Heart right ventricle (tissue), 16 donors: ENCODE measurements at regions not wholly inside any gene's neighbourhood (a gene's known extent, or its start where the extent isn't known, plus 50 kb on each side); places are given as distances from the start of the nearest gene placed in this dataset.

Experiments used
- ATAC-seq, 8 donors: fragments of 200-7000 bp; cut with Tn5 transposase; one replicate each; pipeline ENCODE4 v1.9.1; 2020; ENCODE audit warnings: mild to moderate bottlenecking in 8 of 8, moderate library complexity in 8 of 8, moderate number of reproducible peaks in 1 of 8
- DNase-seq, 2 donors: peaks; one replicate each; pipeline ENCODE4 v3.0.0-alpha.2; 2020
- H3K27ac ChIP-seq, 10 donors: fragments of 200-600 bp; sonication (generic) in 2 of 10; one replicate each; pipeline versions ENCODE4 v1.5.0 to v1.8.0; 2020 to 2022; ENCODE audit warnings: mild to moderate bottlenecking in 3 of 10
- H3K27me3 ChIP-seq, 7 donors: fragments of 200-600 bp; one replicate each; pipeline ENCODE4 v1.8.0; 2021 to 2022; ENCODE audit warnings: mild to moderate bottlenecking in 2 of 7
- H3K36me3 ChIP-seq, 9 donors: fragments of 200-600 bp; sonication (generic) in 1 of 9; one replicate each; pipeline versions ENCODE4 v1.5.0 to v1.8.0; 2020 to 2022; ENCODE audit warnings: mild to moderate bottlenecking in 2 of 9
- H3K4me1 ChIP-seq, 9 donors: fragments of 200-600 bp; sonication (generic) in 1 of 9; one replicate each; pipeline versions ENCODE4 v1.5.0 to v1.8.0; 2020 to 2022; ENCODE audit warnings: mild to moderate bottlenecking in 4 of 9
- H3K4me3 ChIP-seq, 10 donors: fragments of 200-600 bp; sonication (generic) in 2 of 10; one replicate each; pipeline versions ENCODE4 v1.5.0 to v1.8.0; 2020 to 2022; ENCODE audit warnings: mild to moderate bottlenecking in 7 of 10, moderate library complexity in 2 of 10
- H3K9me3 ChIP-seq, 11 donors: fragments of 200-600 bp in 10 of 11; sonication (generic) in 2 of 11; one replicate each; pipeline versions ENCODE4 v1.5.0 to v1.8.0; 2013 to 2022; ENCODE audit warnings: mild to moderate bottlenecking in 2 of 11, control low read depth in 1 of 11, moderate library complexity in 1 of 11
- CTCF ChIP-seq, 9 donors: fragments of 200-600 bp; sonication (generic) in 2 of 9; IDR thresholded peaks; one replicate each; pipeline versions ENCODE4 v1.5.0 to v1.8.0; 2021 to 2022; ENCODE audit warnings: antibody characterized with exemption in 9 of 9, mild to moderate bottlenecking in 5 of 9, moderate library complexity in 1 of 9
- WGBS, 2 donors: extraction: QIAGEN DNeasy Blood & Tissue Kit; methylation state at CpG; one replicate each; pipeline ENCODE4 v1.1.7; 2013; ENCODE audit warnings: inconsistent platforms in 1 of 2; 5-methylcytosine and 5-hydroxymethylcytosine counted together
- intact Hi-C, 10 donors: fragments of 100-400 bp; cut with DNase I; formaldehyde crosslinking; loops; one replicate each; pipeline versions ENCODE4 v1.11.1 to v1.14.2; 2022
- donor health status: Arrhythmogenic right ventricular cardiomyopathy.
- donor health status: ischemic (EF 13 %, LVEDD 7.1; RV severe dilation, severe dysfunction).
- donor health status: healthy with polysubstance abuse.
- donor health status: DM: no; HTN: yes; CAD: no.
- donor health status: DM: no; HTN: no; CAD: no.
- donor health status: ischemic (EF 25% LVEDD 6.9; RV normal size, moderate dysfunction).
- donor health status: ischemic (EF 25% LVEDD 5.7; RV mildly dilated, moderate dysfunction).
- donor health status: healthy.
- donor health status: DM: yes; HTN: yes; CAD: no.
- donor health status: Ischemic cardiomyopathy.
- donor health status: ischemic (EF 35%, LVEDD 5.7; RV mildly dilated, moderate dysfunction).
- donor health status: nonischemic (EF 11% LVEDD 7.7; RV severe dilation, severe dysfunction).
- donor health status: DM: yes; HTN: yes; CAD: no.
- donor health status: PGD.
- donor health status: ischemic (EF 29% LVEDD 5.4; RV normal size, mild dysfunction).
- donor health status: nonischemic (EF 23%, LVEDD 6.1; RV moderate dilation, normal function).

- WGBS, 2 donors: 80 to 83% methylated on average over 3 of the region's 3 CpGs
- Histone ChIP-seq H3K9me3 (peaks cover 0 to 10% (median 0%) of the 10 kb centered on the region in 11 donors), H3K27me3 (peaks cover 0 to 9% (median 0%) of the 10 kb centered on the region in 7 donors), H3K36me3 (no peaks in the 10 kb centered on the region), H3K4me3 (no peak overlapping the region), H3K4me1 (no peaks in the 10 kb centered on the region), H3K27ac (no peak overlapping the region)
- ATAC-seq (no peak), DNase-seq (no peak)
- intact Hi-C loops: no loop called here
- no peak for TF ChIP-seq CTCF (IDR thresholded peaks at IDR 0.05)
These were observed 225.3 kb downstream of the THBS2 start for GRCh38 chr6:169028343-169028742.

- no peak for TF ChIP-seq CTCF (IDR thresholded peaks at IDR 0.05)
- no peak overlapping the region for H3K27ac ChIP-seq
- ATAC-seq (no peak), DNase-seq (no peak)
- 67 to 68% methylated on average over 5 of the region's 5 CpGs for WGBS, 2 donors
- no peaks in the 10 kb centered on the region for H3K4me1 ChIP-seq
- H3K9me3 ChIP-seq: peaks cover 0 to 10% (median 0%) of the 10 kb centered on the region in 11 donors
- peaks cover 0 to 15% (median 0%) of the 10 kb centered on the region in 7 donors for H3K27me3 ChIP-seq
- intact Hi-C loops: no loop called here
- no peaks in the 10 kb centered on the region for H3K36me3 ChIP-seq
- no peak overlapping the region for H3K4me3 ChIP-seq
These were observed 227.5 kb downstream of the THBS2 start for GRCh38 chr6:169026175-169026574.

GRCh38 chr6:169024047-169024660 is 229.5 kb downstream of the THBS2 start:
- DNase-seq (no peak), ATAC-seq (no peak)

GRCh38 chr6:169023161-169023874 is 230.3 kb downstream of the THBS2 start:
- H3K9me3 ChIP-seq: peaks cover 0 to 10% (median 0%) of the 10 kb centered on the region in 11 donors
- no peaks in the 10 kb centered on the region for H3K36me3 ChIP-seq
- H3K27me3 ChIP-seq: peaks cover 0 to 6% (median 0%) of the 10 kb centered on the region in 7 donors
- intact Hi-C loops: no loop called here
- WGBS, 2 donors: 90 to 93% methylated on average over 23 of the region's 23 CpGs
- no peaks in the 10 kb centered on the region for H3K4me1 ChIP-seq
- no peak for ATAC-seq
- no peak overlapping the region for H3K27ac ChIP-seq
- H3K4me3 ChIP-seq: no peak overlapping the region
- no peak for DNase-seq
- TF ChIP-seq CTCF (IDR thresholded peaks at IDR 0.05): no peak

More at GRCh38 chr6:169024047-169024660, 229.5 kb downstream of the THBS2 start:
- no peak overlapping the region for H3K27ac ChIP-seq
- no peaks in the 10 kb centered on the region for H3K36me3 ChIP-seq
- H3K27me3 ChIP-seq: peaks cover 0 to 6% (median 0%) of the 10 kb centered on the region in 7 donors
- H3K4me1 ChIP-seq: no peaks in the 10 kb centered on the region
- no peak overlapping the region for H3K4me3 ChIP-seq
- WGBS, 2 donors: 95 to 98% methylated on average over 36 to 54 of the region's 54 CpGs
- no peak for TF ChIP-seq CTCF (IDR thresholded peaks at IDR 0.05)
- peaks cover 0 to 10% (median 0%) of the 10 kb centered on the region in 11 donors for H3K9me3 ChIP-seq
- intact Hi-C loops: no loop called here
